ENCODE measurements at regions not wholly inside any gene's neighbourhood (a gene's known extent, or its start where the extent isn't known, plus 50 kb on each side); places are given as distances from the start of the nearest gene placed in this dataset.

GRCh38 chr5:77842243-77842642 lies 66.1 kb upstream of the TBCA start:
- TF ChIP-seq, protein P1, sequence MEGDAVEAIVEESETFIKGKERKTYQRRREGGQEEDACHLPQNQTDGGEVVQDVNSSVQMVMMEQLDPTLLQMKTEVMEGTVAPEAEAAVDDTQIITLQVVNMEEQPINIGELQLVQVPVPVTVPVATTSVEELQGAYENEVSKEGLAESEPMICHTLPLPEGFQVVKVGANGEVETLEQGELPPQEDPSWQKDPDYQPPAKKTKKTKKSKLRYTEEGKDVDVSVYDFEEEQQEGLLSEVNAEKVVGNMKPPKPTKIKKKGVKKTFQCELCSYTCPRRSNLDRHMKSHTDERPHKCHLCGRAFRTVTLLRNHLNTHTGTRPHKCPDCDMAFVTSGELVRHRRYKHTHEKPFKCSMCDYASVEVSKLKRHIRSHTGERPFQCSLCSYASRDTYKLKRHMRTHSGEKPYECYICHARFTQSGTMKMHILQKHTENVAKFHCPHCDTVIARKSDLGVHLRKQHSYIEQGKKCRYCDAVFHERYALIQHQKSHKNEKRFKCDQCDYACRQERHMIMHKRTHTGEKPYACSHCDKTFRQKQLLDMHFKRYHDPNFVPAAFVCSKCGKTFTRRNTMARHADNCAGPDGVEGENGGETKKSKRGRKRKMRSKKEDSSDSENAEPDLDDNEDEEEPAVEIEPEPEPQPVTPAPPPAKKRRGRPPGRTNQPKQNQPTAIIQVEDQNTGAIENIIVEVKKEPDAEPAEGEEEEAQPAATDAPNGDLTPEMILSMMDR (IDR thresholded peaks at IDR 0.05) = no peak
- TF ChIP-seq POLR2A (IDR thresholded peaks at IDR 0.05) = no peak

Data from Peyer's patch (tissue), 4 donors.